SK-N-SH (cell line): ENCODE measurements at regions not wholly inside any gene's neighbourhood (a gene's known extent, or its start where the extent isn't known, plus 50 kb on each side); places are given as distances from the start of the nearest gene placed in this dataset.

Experiments
- CTCF ChIA-PET: fragments of 300-600, 350-600 bp; formaldehyde crosslinking; extraction: SDS; loops from one replicate; lab custom pipeline; 2021; lab: Yijun Ruan, JAX
- POLR2A ChIA-PET: fragments of 350-600 bp; sonication (Branson Sonifier 250); formaldehyde crosslinking; extraction: SDS; loops from one replicate; lab custom pipeline; 2020; ENCODE audit warnings: antibody characterized with exemption, inconsistent platforms; lab: Yijun Ruan, JAX
- DNase-seq: peaks from one replicate; pipeline ENCODE4 v3.0.0; 2012
- H2AFZ ChIP-seq: fragments of 200-600 bp; sonication (generic); 2 replicates; pipeline ENCODE4 v1.8.1; 2016; ENCODE audit warnings: antibody characterized with exemption, mild to moderate bottlenecking, low read depth
- H3F3A ChIP-seq: fragments of 200-600 bp; sonication (generic); replicated peaks from 2 replicates; pipeline ENCODE3; 2016; ENCODE audit warnings: antibody characterized with exemption, mild to moderate bottlenecking; ENCODE audit not compliant: insufficient read depth
- H3K27ac ChIP-seq, 2 experiments: fragments of 200-500 bp in 1 of 2; fragments of 200-600 bp in 1 of 2; sonication (Bioruptor generic) in 1 of 2; sonication (generic), shearing (Covaris generic) in 1 of 2; 2 replicates each; pipeline versions ENCODE4 v1.5.1 to v1.6.1; 2014 to 2016; ENCODE audit warnings: low read depth in 2 of 2, inconsistent platforms in 1 of 2, low read length in 1 of 2, mild to moderate bottlenecking in 1 of 2, mixed read lengths in 1 of 2
- H3K27me3 ChIP-seq: fragments of 200-600 bp; sonication (generic), shearing (Covaris generic); 2 replicates; pipeline ENCODE4 v1.6.1; 2016; ENCODE audit warnings: mixed run types; ENCODE audit not compliant: insufficient read depth
- H3K36me3 ChIP-seq, 2 experiments: fragments of 200-500 bp in 1 of 2; fragments of 200-600 bp in 1 of 2; sonication (Bioruptor generic) in 1 of 2; sonication (generic) in 1 of 2; replicated peaks in 1 of 2; 2 replicates each; pipeline versions ENCODE3 to v1.5.1; 2014 to 2016; ENCODE audit warnings: low read length in 1 of 2, mild to moderate bottlenecking in 1 of 2; ENCODE audit not compliant: insufficient read depth in 2 of 2, control insufficient read depth in 1 of 2
- H3K4me1 ChIP-seq, 2 experiments: fragments of 200-500 bp in 1 of 2; fragments of 200-600 bp in 1 of 2; sonication (Bioruptor generic) in 1 of 2; sonication (generic), shearing (Covaris generic) in 1 of 2; 2 replicates each; pipeline versions ENCODE4 v1.5.1 to v1.6.1; 2014 to 2016; ENCODE audit warnings: low read depth in 1 of 2, low read length in 1 of 2, mixed run types in 1 of 2; ENCODE audit not compliant: insufficient read depth in 2 of 2, control insufficient read depth in 1 of 2
- H3K4me2 ChIP-seq: fragments of 200-600 bp; sonication (generic), shearing (Covaris generic); 2 replicates; pipeline ENCODE4 v1.6.1; 2017; ENCODE audit warnings: mixed run types
- H3K4me3 ChIP-seq, 2 experiments: fragments of 200-500 bp in 1 of 2; fragments of 200-600 bp in 1 of 2; sonication (Bioruptor generic) in 1 of 2; sonication (generic), shearing (Covaris generic) in 1 of 2; 2 replicates each; pipeline versions ENCODE4 v1.5.1 to v1.8.1; 2014 to 2016; ENCODE audit warnings: low read depth in 2 of 2, inconsistent platforms in 1 of 2, low read length in 1 of 2, mild to moderate bottlenecking in 1 of 2, mixed read lengths in 1 of 2, moderate library complexity in 1 of 2
- H3K79me2 ChIP-seq: fragments of 200-600 bp; sonication (generic); 2 replicates; pipeline ENCODE4 v1.8.1; 2017; ENCODE audit warnings: mild to moderate bottlenecking; ENCODE audit not compliant: insufficient read depth
- H3K9ac ChIP-seq: fragments of 200-600 bp; sonication (generic); 2 replicates; pipeline ENCODE4 v1.6.1; 2017; ENCODE audit warnings: mixed run types
- H3K9me2 ChIP-seq: fragments of 200-600 bp; sonication (generic); 2 replicates; pipeline ENCODE4 v1.6.1; 2017; ENCODE audit warnings: mixed run types
- H3K9me3 ChIP-seq: fragments of 200-600 bp; sonication (generic); 2 replicates; pipeline ENCODE4 v1.6.1; 2017; ENCODE audit warnings: mixed run types, mild to moderate bottlenecking, moderate library complexity
- H4K20me1 ChIP-seq: fragments of 200-600 bp; sonication (generic); 2 replicates; pipeline ENCODE4 v1.6.1; 2017; ENCODE audit warnings: mild to moderate bottlenecking, mixed run types; ENCODE audit not compliant: insufficient read depth
- CTCF ChIP-seq: fragments of 200-600 bp; sonication (generic); IDR thresholded peaks from 2 replicates; pipeline ENCODE4 v1.6.1; 2017; ENCODE audit warnings: antibody characterized with exemption, mild to moderate bottlenecking, moderate library complexity
- EP300 ChIP-seq, 2 experiments: IDR thresholded peaks; 2 replicates each; pipeline versions ENCODE4 v1.4.0 to v1.6.1; 2012; ENCODE audit warnings: borderline replicate concordance in 1 of 2, low read depth in 1 of 2, low read length in 1 of 2
- FOSL2 ChIP-seq: IDR thresholded peaks from 2 replicates; pipeline ENCODE4 v1.4.0; 2012; ENCODE audit warnings: low read depth, mild to moderate bottlenecking, moderate library complexity, borderline replicate concordance
- JUND ChIP-seq: IDR thresholded peaks from 2 replicates; pipeline ENCODE4 v1.4.0; 2012
- MEF2A ChIP-seq: IDR thresholded peaks from 2 replicates; pipeline ENCODE4 v1.4.0; 2012; ENCODE audit warnings: low read depth, borderline replicate concordance
- NRF1 ChIP-seq: IDR thresholded peaks from 2 replicates; pipeline ENCODE4 v1.6.1; 2012; ENCODE audit warnings: low read depth, mild to moderate bottlenecking, low read length
- POLR2AphosphoS5 ChIP-seq: IDR thresholded peaks from 2 replicates; pipeline ENCODE4 v1.6.1; 2012; ENCODE audit warnings: low read depth, low read length
- RXRA ChIP-seq: IDR thresholded peaks from 2 replicates; pipeline ENCODE4 v1.4.0; 2012; ENCODE audit warnings: low read depth, mild to moderate bottlenecking, borderline replicate concordance
- SMC3 ChIP-seq: IDR thresholded peaks from 2 replicates; pipeline ENCODE4 v1.6.1; 2012; ENCODE audit warnings: low read depth, low read length, improper control_type of control experiment
- TAF1 ChIP-seq: IDR thresholded peaks from 2 replicates; pipeline ENCODE4 v1.6.1; 2012; ENCODE audit warnings: low read depth, mild to moderate bottlenecking, low read length, moderate library complexity, borderline replicate concordance
- TCF12 ChIP-seq: IDR thresholded peaks from 2 replicates; pipeline ENCODE4 v1.4.0; 2012
- TEAD4 ChIP-seq: IDR thresholded peaks from 2 replicates; pipeline ENCODE4 v1.4.0; 2012; ENCODE audit warnings: mild to moderate bottlenecking, borderline replicate concordance; ENCODE audit not compliant: insufficient read depth
- USF1 ChIP-seq: IDR thresholded peaks from 2 replicates; pipeline ENCODE4 v1.4.0; 2012; ENCODE audit warnings: low read depth, borderline replicate concordance
- WGBS: methylation state at CpG from one replicate; pipeline ENCODE4 v1.1.6; 2017; ENCODE audit warnings: low lambda C conversion rate; 5-methylcytosine and 5-hydroxymethylcytosine counted together
- TF ChIP-seq, protein P1 (sequence below): IDR thresholded peaks from 2 replicates; pipeline ENCODE4 v1.4.0; 2012; ENCODE audit warnings: low read depth, borderline replicate concordance

DNA sequence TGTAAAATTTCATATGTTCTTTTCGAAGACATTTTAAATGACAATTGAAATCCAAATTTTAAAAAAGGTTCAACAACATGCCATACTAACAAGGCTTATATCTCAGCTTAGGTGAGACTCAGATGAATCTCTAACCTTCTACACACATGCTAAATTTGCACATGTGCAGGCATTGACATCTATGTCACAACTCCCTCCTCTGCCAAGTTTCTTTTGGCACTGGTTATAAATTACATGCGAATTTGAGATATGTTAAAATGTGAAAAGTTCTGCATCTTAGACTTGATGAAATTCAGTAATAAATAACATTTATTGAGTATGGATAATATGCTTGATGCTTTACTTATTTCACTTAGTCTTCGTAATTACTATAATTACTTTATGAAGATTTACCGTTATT lies 234.3 kb downstream of the TLE4 start:
- Histone ChIP-seq H3K27me3 (no peaks in the 10 kb centered on the region), H2AFZ (no peak overlapping the region), H3F3A (peaks cover 5% of the 10 kb centered on the region), H4K20me1 (no peaks in the 10 kb centered on the region), H3K4me3 (no peak overlapping the region), H3K79me2 (no peaks in the 10 kb centered on the region), H3K36me3 (no peaks in the 10 kb centered on the region), H3K9me3 (0 out of 2 replicates have a peak, but pooled peaks cover 2% of the 10 kb centered on the region), H3K9ac (no peak overlapping the region), H3K9me2 (no peaks in the 10 kb centered on the region), H3K4me2 (no peak overlapping the region), H3K4me1 (peaks cover 0 to 8% of the 10 kb centered on the region in 2 experiments; a peak in 2 of 4 replicates), H3K27ac (no peak overlapping the region)
- TF ChIP-seq FOSL2 (no peak), TAF1 (no peak), CTCF (no peak), NRF1 (no peak), POLR2AphosphoS5 (no peak), SMC3 (no peak), EP300 (IDR thresholded peaks at IDR 0.05; ENCODE audit: borderline replicate concordance in 1 of 2, low read depth in 1 of 2, low read length in 1 of 2) (no peak), MEF2A (no peak), TEAD4 (no peak), TCF12 (no peak)
- TF ChIP-seq, protein P1, sequence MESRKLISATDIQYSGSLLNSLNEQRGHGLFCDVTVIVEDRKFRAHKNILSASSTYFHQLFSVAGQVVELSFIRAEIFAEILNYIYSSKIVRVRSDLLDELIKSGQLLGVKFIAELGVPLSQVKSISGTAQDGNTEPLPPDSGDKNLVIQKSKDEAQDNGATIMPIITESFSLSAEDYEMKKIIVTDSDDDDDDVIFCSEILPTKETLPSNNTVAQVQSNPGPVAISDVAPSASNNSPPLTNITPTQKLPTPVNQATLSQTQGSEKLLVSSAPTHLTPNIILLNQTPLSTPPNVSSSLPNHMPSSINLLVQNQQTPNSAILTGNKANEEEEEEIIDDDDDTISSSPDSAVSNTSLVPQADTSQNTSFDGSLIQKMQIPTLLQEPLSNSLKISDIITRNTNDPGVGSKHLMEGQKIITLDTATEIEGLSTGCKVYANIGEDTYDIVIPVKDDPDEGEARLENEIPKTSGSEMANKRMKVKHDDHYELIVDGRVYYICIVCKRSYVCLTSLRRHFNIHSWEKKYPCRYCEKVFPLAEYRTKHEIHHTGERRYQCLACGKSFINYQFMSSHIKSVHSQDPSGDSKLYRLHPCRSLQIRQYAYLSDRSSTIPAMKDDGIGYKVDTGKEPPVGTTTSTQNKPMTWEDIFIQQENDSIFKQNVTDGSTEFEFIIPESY = no peak
- WGBS = 81% methylated on average over 4 of the region's 4 CpGs
- CTCF ChIA-PET = no interaction called here
- no peak for DNase-seq
- POLR2A ChIA-PET = no interaction called here

DNA sequence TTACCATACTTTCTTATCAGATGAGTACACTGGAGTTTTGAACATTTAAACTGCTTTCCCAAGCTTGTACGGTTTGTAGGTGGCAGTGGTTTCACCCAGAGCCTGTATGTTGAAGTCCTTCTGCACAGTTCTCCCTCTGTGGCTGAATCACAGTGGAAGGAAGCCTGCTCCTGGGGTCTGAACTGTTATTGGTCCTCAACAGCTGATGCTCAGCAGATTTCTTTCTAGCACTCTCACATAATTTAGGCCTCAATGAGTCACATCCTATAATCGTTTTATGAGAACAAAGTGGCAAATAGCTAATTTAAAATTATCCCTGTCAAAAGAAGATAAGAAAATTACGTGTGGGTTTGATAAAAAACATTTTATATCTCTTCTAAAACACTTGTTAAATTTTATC lies 229.7 kb downstream of the TLE4 start:
- Histone ChIP-seq H3K9me3 (0 out of 2 replicates have a peak, but pooled peaks cover 2% of the 10 kb centered on the region), H3K9ac (no peak overlapping the region), H3K79me2 (no peaks in the 10 kb centered on the region), H3K9me2 (no peaks in the 10 kb centered on the region), H4K20me1 (no peaks in the 10 kb centered on the region), H2AFZ (no peak overlapping the region), H3K4me2 (no peak overlapping the region), H3K27me3 (no peaks in the 10 kb centered on the region), H3K4me1 (no peaks in the 10 kb centered on the region), H3F3A (no peaks in the 10 kb centered on the region), H3K27ac (no peak overlapping the region), H3K36me3 (no peaks in the 10 kb centered on the region), H3K4me3 (no peak overlapping the region)
- DNase-seq = no peak
- TF ChIP-seq USF1 = no peak
- TF ChIP-seq RXRA = no peak
- no peak for TF ChIP-seq JUND
- TF ChIP-seq MEF2A = no peak
- ChIA-PET CTCF (no interaction called here), POLR2A (no interaction called here)
- WGBS = 37% methylated on average over 3 of the region's 3 CpGs
